ENCODE measurements at regions not wholly inside any gene's neighbourhood (a gene's known extent, or its start where the extent isn't known, plus 50 kb on each side); places are given as distances from the start of the nearest gene placed in this dataset.

DNA sequence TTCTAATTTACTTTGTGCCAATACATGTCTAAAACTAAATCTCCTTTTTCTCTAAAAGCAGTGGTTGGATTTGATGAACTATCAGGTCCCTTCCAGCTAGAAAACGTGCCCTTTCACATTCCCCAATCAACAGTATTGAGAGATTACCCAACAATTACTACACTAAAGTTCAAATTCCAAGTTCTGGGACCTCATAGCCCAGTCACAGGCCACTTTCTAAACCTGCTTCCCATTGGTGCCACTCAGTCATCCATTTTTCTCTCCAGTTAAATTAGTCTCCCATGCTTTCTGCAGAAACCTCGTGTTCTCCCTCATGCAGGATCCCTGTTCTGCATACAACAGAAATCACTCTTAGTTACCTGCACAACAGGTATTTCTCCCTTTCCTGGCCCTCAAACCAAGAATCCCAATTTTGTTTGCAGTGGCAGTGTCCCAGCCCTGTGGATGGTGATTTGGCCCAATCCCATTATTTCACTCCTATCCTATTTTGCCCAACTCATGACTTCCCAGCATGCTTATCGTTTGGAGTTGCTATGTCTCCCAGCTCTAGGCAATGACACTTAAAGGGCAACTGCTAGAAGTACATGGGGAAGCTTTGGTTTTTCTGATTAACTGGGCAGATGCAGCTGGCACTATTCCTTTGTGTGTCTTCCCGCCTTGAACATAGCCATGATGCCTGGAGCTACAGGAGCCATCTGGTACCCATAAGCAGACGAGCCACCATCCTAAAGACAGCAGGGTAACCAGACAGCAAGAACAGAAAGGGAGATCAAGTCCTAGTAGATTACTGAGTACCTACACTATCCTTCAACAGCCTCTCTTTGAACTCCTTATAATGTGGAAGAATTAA, 224.2 kb downstream of the MINAR1 start:
- in situ Hi-C loops (cut with HindIII; ENCODE audit: low sequenced_read_pairs), result no loop called here

GRCh38 chr15:79657722-79658121, 225.6 kb downstream of the MINAR1 start:
- in situ Hi-C loops (cut with HindIII; ENCODE audit: low sequenced_read_pairs), result no loop called here

DNA sequence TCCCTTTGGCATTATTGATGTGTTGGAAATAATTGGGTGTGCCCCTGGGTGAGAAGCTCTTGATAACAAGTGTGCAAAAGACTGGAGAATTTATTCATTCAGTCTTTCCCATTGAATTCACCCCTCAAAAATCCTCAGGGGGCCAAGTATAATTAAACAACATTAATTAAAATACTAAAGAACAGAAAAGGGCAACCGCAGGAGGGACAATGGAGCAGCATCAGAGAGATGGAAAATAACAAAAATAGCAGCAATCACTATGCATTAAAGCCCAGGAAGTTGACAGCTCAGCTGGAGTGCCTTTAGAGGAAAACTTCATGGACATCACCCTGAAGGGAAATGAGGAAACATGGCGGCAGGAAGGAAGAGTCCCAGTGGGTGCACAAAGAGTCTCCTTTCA, 227.6 kb downstream of the MINAR1 start:
- in situ Hi-C loops (cut with HindIII; ENCODE audit: low sequenced_read_pairs), result no loop called here

DNA sequence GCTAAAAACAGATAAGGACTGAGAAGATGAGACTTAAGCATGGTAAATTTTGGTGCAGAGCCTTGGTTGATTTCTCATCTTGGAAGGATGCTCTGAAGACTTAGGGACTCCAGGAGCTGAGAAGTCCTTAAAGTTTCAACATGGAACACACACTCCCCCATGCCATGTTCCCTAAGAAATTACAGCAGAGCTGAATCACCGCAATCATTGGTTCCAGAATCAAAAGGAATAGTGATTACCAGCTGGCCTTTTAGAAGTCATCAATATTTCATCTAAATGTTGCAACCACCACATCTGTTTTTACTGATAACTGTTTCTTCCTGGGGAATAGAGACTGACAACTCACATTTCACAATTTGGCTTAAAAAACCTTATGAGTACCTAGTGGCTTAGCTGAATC, 229.3 kb downstream of the MINAR1 start:
- in situ Hi-C loops (cut with HindIII; ENCODE audit: low sequenced_read_pairs), result no loop called here

- in situ Hi-C loops (cut with HindIII; ENCODE audit: low sequenced_read_pairs), result no loop called here
Measured at GRCh38 chr15:79673416-79674123, 223.2 kb downstream of the MTHFS start.

GRCh38 chr15:79674124-79674465, 222.7 kb downstream of the MTHFS start:
- in situ Hi-C loops (cut with HindIII; ENCODE audit: low sequenced_read_pairs), result no loop called here

DNA sequence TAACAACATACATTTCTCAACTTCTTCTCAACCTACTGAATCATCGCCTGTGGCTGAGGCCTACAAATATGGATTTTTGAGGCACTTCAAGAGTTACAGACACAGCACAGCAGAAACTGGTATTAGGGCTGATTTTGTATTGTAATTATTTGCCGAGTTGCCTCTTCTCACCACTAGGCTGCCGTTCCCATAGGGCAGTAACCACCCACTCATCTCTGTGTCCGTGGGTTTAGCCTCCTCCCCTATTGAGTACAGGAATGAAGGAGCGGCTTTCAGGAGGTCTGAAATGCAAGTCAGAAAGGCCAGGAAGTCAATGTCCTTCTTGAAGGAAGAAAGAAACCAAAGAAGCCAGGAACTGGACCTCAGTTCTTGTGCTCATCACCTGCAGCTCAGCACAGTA, 220.8 kb downstream of the MTHFS start:
- in situ Hi-C loops (cut with HindIII; ENCODE audit: low sequenced_read_pairs), result no loop called here

GRCh38 chr15:79676621-79677020, 220.2 kb downstream of the MTHFS start:
- in situ Hi-C loops (cut with HindIII; ENCODE audit: low sequenced_read_pairs), result no loop called here

DNA sequence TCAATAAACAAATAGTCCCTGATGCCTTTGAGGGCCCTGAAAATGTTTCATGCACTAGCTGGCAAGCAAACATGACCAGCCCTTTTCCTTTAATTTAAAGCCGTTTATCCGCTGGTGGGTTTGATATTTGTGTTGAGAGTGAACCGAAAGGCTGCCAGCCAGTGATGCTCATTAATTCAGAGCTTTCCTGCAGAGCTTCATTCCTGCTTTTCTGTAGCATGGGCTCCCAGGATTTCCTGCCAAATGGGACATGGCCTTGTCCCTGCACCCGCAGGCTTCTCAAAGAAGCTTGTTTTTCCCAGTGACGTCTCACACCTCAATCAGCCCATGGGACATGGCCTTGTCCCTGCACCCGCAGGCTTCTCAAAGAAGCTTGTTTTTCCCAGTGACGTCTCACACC, 219.6 kb downstream of the MTHFS start:
- in situ Hi-C loops (cut with HindIII; ENCODE audit: low sequenced_read_pairs), result no loop called here

DNA sequence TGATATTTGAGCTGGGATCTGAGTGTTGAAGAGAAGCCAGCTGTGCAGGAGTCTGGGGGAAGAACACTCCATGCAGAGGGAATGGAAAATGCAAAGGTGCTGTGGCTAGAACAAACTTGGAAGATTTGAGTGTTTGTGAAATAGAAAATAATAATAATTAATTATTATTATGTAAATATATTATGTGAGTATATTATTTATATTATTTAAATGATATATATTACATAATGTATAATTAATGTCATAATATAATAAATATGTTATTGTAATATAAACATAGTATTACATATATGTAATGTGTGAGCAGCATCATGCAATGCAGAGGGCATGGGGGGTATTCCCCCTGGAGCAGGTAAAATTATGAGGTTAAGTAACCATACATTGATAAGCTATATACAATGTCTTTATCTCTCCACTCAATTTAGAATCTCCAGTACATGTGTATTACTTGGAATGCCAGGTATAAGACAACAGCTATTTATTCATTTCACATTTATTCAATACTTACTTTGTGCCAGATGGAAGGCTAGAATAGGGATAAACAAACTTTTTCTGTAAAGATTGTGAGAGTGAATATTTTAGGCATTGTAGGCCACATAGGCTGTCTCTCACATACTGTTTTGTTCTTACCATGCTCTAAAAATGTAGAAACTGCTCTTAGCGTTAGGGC, 218.6 kb downstream of the MTHFS start:
- in situ Hi-C loops (cut with HindIII; ENCODE audit: low sequenced_read_pairs), result no loop called here

DNA sequence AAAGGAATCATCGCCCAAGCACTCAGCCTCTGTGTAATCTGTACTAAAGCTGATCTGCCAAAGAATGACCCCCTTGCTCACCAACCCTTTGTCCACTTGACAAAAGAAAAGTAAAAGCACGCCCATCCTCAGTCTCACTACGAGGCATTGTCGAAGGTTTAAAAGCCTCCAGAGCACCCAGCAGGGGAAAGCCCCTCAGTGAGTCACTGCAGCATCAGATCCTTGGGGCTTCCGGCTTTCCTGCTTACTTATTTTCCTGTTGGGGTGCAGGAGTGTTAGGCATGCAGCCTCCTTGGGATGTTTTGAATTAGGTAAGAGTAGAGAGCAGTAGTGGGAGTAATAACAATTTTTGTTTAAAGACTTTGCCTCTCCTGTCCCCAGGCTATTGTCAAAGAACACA, 216.1 kb downstream of the MTHFS start:
- in situ Hi-C loops (cut with HindIII; ENCODE audit: low sequenced_read_pairs), result no loop called here

- in situ Hi-C loops (cut with HindIII; ENCODE audit: low sequenced_read_pairs), result no loop called here
Measured at GRCh38 chr15:79682285-79682684, 214.5 kb downstream of the MTHFS start.

- in situ Hi-C loops (cut with HindIII; ENCODE audit: low sequenced_read_pairs), result no loop called here
Measured at GRCh38 chr15:79682851-79683288, 213.9 kb downstream of the MTHFS start.

- in situ Hi-C loops (cut with HindIII; ENCODE audit: low sequenced_read_pairs), result no loop called here
Measured at GRCh38 chr15:79689030-79689429, 207.8 kb downstream of the MTHFS start.

GRCh38 chr15:79700951-79701480, 195.8 kb downstream of the MTHFS start:
- in situ Hi-C loops (cut with HindIII; ENCODE audit: low sequenced_read_pairs), result no loop called here

- in situ Hi-C loops (cut with HindIII; ENCODE audit: low sequenced_read_pairs), result no loop called here
Measured at GRCh38 chr15:79702621-79703020, 194.2 kb downstream of the MTHFS start.

DNA sequence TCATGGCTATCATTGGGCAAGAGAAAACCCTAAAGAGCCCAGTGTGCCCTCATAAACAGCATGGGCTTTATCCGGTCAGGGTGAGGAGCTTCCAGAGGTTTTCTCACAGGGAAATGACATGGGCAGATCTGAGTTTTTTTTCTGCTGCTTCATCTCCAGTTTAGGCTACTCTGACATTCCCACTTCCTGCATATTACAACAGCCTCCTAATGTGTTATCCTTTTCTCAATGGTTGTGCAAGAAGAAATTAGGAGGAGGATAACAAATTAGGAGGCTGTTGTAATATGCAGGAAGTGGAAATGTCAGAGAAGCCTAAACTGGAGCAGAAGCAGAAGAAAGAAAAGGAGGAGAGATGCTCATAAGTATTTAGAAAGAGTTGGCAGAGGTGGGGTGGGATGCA, 175.6 kb downstream of the MTHFS start:
- in situ Hi-C loops (cut with HindIII; ENCODE audit: low sequenced_read_pairs), result no loop called here

DNA sequence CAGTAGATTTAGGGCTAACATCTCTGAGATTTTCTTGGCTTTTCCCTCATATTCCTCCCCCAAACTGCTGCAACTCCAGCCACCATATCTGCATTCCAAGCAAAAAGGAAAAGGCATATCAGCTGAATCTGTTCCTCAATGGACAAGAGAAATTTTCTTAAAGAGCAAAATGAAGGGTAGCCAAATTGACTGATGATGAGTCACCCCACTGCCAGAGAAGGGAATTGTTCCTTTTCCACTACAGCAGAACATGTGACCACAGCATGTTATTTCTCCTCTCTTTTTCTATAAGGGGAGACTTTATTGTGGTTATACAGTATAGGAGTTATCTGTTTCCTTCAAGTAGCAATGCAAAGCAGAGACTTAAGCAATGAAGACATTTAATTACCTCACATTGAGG, 172.5 kb downstream of the MTHFS start:
- in situ Hi-C loops (cut with HindIII; ENCODE audit: low sequenced_read_pairs), result no loop called here

DNA sequence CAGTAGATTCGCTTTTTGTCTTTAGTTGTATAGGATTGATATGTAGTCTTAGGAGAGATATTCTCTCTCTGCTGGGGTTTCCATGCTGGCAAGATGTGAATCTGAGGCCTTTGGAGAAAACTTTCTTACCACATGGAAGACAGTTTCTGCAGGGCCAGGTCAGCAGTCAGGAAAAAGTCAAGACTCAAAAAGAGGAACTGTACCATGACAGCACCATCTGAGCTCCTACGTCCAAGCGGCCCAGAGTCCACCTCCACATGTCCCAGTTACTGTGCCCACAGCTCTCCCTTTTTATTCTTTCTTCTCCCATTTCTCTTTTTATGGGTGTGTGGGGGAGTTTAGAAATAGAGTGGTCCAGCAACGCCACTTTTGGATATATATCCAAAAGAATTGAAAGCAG, 172.0 kb downstream of the MTHFS start:
- in situ Hi-C loops (cut with HindIII; ENCODE audit: low sequenced_read_pairs), result no loop called here

DNA sequence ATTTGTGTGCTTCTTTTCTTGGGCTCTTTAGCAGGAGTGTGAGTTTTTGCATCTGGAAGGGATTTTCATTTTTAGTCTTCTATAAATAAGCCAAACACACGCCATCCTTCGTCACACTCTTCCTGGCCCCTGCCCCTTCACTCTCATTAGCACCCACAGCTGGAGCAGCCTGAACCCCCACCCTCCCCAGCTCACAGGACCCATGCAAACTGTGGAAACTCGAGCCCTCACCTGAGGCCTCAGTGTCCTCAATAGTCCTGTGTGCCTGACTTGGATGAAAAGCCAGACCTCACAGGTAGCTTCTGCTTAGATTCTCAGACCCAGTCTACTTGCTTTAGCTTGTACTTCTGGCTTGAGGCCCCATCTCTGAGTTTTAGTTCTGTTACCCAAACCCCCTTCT, 167.9 kb downstream of the MTHFS start:
- in situ Hi-C loops (cut with HindIII; ENCODE audit: low sequenced_read_pairs), result no loop called here

DNA sequence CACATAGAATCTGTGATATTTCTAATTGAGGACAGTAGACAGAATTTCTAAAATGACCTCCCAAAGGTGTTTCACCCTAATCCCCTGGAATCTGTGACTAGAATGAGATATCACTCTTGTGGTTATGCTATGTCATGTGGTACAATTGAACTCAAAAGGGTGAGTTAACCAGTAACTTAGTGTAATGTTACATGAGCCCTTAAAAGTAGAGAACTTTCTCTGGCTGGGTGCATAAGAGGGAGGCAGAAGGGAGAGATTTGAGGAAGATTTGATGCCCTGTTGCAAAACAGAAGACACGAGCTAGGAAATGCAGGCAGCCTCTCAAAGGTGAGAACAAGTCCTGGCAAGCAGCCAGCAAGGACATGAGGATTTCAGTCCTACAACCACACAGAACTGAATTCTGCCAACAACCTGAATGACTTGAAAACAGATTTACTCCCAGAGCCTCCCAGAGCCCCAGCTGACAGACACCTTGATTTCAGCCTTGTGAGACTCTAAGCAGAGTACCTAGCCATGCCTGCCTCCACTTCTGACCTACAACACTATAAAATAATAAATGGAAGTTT, 160.3 kb downstream of the MTHFS start:
- in situ Hi-C loops (cut with HindIII; ENCODE audit: low sequenced_read_pairs), result no loop called here

All from DLD1 (cell line).